K562 (cell line): ENCODE measurements at regions not wholly inside any gene's neighbourhood (a gene's known extent, or its start where the extent isn't known, plus 50 kb on each side); places are given as distances from the start of the nearest gene placed in this dataset.

Experiments used
- ATAC-seq: fragments of 200-7000 bp; cut with Tn5 transposase; 3 replicates; pipeline ENCODE4 v1.9.1; 2020; ENCODE audit warnings: moderate library complexity
- BruUV-seq: library from RNA; stranded (reverse); fragments of 400-500 nt; replicated peaks from 2 replicates; lab custom pipeline; 2021; lab: Mats Ljungman, UMichigan
- CTCF ChIA-PET: fragments of 300-600 bp; formaldehyde crosslinking; extraction: SDS; loops from one replicate; lab custom pipeline; 2021; ENCODE audit warnings: low intra/inter-chr PET ratio; lab: Yijun Ruan, JAX
- POLR2A ChIA-PET: fragments of 300-600, 350-650 bp; sonication (Branson Sonifier 250); formaldehyde crosslinking; extraction: SDS; loops from one replicate; lab custom pipeline; 2021; ENCODE audit warnings: antibody characterized with exemption, inconsistent platforms; lab: Yijun Ruan, JAX
- DNase-seq, 4 experiments: peaks; one replicate each; pipeline versions ENCODE4 v3.0.0 to v3.0.0-alpha.2; 2011 to 2018; ENCODE audit warnings: low spot score in 3 of 4, mixed read lengths in 3 of 4; ENCODE audit errors: extremely low read depth in 1 of 4
- FAIRE-seq: peaks from 2 replicates; lab custom pipeline; 2011; peaks lifted over from hg19 to GRCh38; lab: Jason Lieb, UNC
- H2AFZ ChIP-seq: 2 replicates; pipeline ENCODE4 v1.6.0; 2011; ENCODE audit warnings: low read depth, low read length, control low read depth, inconsistent platforms
- H3K27ac ChIP-seq: fragments of 200-600 bp; 3 replicates; pipeline ENCODE4 v1.8.0; 2011; ENCODE audit warnings: low read depth, mild to moderate bottlenecking, control low read depth, inconsistent platforms, low read length, moderate library complexity, mixed read lengths; ENCODE audit errors: extremely low read depth
- H3K27me3 ChIP-seq, 2 experiments: fragments of 300-600 bp in 1 of 2; 2 replicates in 1 of 2; 3 replicates in 1 of 2; pipeline versions ENCODE4 v1.6.0 to v1.8.0; 2011; ENCODE audit warnings: inconsistent platforms in 2 of 2, low read length in 2 of 2, mild to moderate bottlenecking in 1 of 2, mixed read lengths in 1 of 2, moderate library complexity in 1 of 2; ENCODE audit not compliant: control insufficient read depth in 2 of 2, insufficient read depth in 2 of 2
- H3K36me3 ChIP-seq: fragments of 300-600 bp; 3 replicates; pipeline ENCODE4 v1.8.0; 2011; ENCODE audit warnings: mild to moderate bottlenecking, low read length, inconsistent platforms; ENCODE audit not compliant: control insufficient read depth, insufficient read depth
- H3K4me1 ChIP-seq, 2 experiments: fragments of 200-600 bp in 1 of 2; replicated peaks in 1 of 2; 2 replicates in 1 of 2; 3 replicates in 1 of 2; pipeline versions ENCODE4 v1.5.1 to v1.8.0; 2011; ENCODE audit warnings: inconsistent platforms in 2 of 2, low read length in 2 of 2, mild to moderate bottlenecking in 1 of 2, mixed read lengths in 1 of 2, moderate library complexity in 1 of 2; ENCODE audit not compliant: control insufficient read depth in 2 of 2, insufficient read depth in 2 of 2
- H3K4me2 ChIP-seq: 2 replicates; pipeline ENCODE4 v1.6.1; 2011; ENCODE audit warnings: low read length, control low read depth, inconsistent platforms, mixed read lengths; ENCODE audit not compliant: insufficient read depth
- H3K4me3 ChIP-seq: fragments of 200-600 bp; sonication (generic), shearing (Covaris generic); 2 replicates; pipeline ENCODE4 v1.5.1; 2016; ENCODE audit warnings: control low read depth, inconsistent platforms
- H3K79me2 ChIP-seq: fragments of 200-600 bp; 3 replicates; pipeline ENCODE4 v1.8.0; 2011; ENCODE audit warnings: low read length, inconsistent platforms; ENCODE audit not compliant: control insufficient read depth, insufficient read depth
- H3K9ac ChIP-seq, 2 experiments: 2 replicates each; pipeline versions ENCODE4 v1.6.0 to v1.6.1; 2011; ENCODE audit warnings: low read depth in 2 of 2, low read length in 2 of 2, control low read depth in 1 of 2, inconsistent platforms in 1 of 2, mild to moderate bottlenecking in 1 of 2, mixed read lengths in 1 of 2; ENCODE audit not compliant: insufficient read depth in 1 of 2
- H3K9me1 ChIP-seq: one replicate; pipeline ENCODE4 v1.6.0; 2011; ENCODE audit warnings: inconsistent platforms, mild to moderate bottlenecking, low read length, moderate library complexity; ENCODE audit not compliant: control insufficient read depth, insufficient read depth
- H3K9me3 ChIP-seq: replicated peaks from 2 replicates; pipeline ENCODE4 v1.5.1; 2011; ENCODE audit warnings: low read depth, low read length, inconsistent platforms; ENCODE audit not compliant: control insufficient read depth, insufficient read depth
- H4K20me1 ChIP-seq: replicated peaks from 2 replicates; pipeline ENCODE4 v1.6.1; 2011; ENCODE audit warnings: low read length, inconsistent platforms, mixed read lengths; ENCODE audit not compliant: control insufficient read depth, insufficient read depth
- CHCHD3 ChIP-seq: fragments of 250-450 bp; sonication (Bioruptor Pico); IDR thresholded peaks from 2 replicates; pipeline ENCODE4 v2.1.2; 2022; ENCODE audit warnings: mild to moderate bottlenecking
- EGR1 ChIP-seq: fragments of 450-650 bp; conservative IDR thresholded peaks from 2 replicates; pipeline ENCODE4 v1.6.1; 2017; ENCODE audit warnings: mild to moderate bottlenecking
- HLTF ChIP-seq: fragments of 450-650 bp; IDR thresholded peaks from 2 replicates; pipeline ENCODE4 v1.6.1; 2016
- HOXB6 ChIP-seq: fragments of 250-450 bp; sonication (Bioruptor Pico); IDR thresholded peaks from 2 replicates; pipeline ENCODE4 v1.5.1; 2022; ENCODE audit warnings: mild to moderate bottlenecking, borderline replicate concordance
- KDM5B ChIP-seq: fragments of 200-600 bp; sonication (generic); IDR thresholded peaks from 2 replicates; pipeline ENCODE4 v1.6.1; 2012; ENCODE audit warnings: low read depth, mild to moderate bottlenecking, moderate library complexity, low read length, control low read depth, inconsistent platforms; ENCODE audit not compliant: insufficient replicate concordance
- MECOM ChIP-seq: fragments of 250-450 bp; sonication (Bioruptor Pico); IDR thresholded peaks from 2 replicates; pipeline ENCODE4 v1.8.0; 2022; ENCODE audit warnings: inconsistent platforms
- STAT5A ChIP-seq: IDR thresholded peaks from 2 replicates; pipeline ENCODE4 v1.6.1; 2012; ENCODE audit warnings: low read length, inconsistent platforms, borderline replicate concordance
- ZNF134 ChIP-seq: fragments of 250-450 bp; sonication (Bioruptor Pico); conservative IDR thresholded peaks from 2 replicates; pipeline ENCODE4 v1.4.0; 2020
- ZNF57 ChIP-seq: fragments of 450-650 bp; formaldehyde crosslinking; IDR thresholded peaks from 2 replicates; pipeline ENCODE4 v1.4.0; 2020; ENCODE audit warnings: mild to moderate bottlenecking, moderate library complexity
- ZNF780A ChIP-seq: fragments of 250-450 bp; sonication (Bioruptor Pico); IDR thresholded peaks from 2 replicates; pipeline ENCODE4 v1.5.0; 2021; ENCODE audit warnings: mild to moderate bottlenecking
- WGBS: fragments of 100-300 bp; shearing (Covaris generic); methylation state at CpG from one replicate; pipeline ENCODE4 v1.1.6; 2016; ENCODE audit warnings: low coverage, mixed read lengths; ENCODE audit not compliant: insufficient coverage; ENCODE audit errors: missing lambda C conversion rate; 5-methylcytosine and 5-hydroxymethylcytosine counted together
- in situ Hi-C: fragments of 300-500 bp; cut with MboI; formaldehyde crosslinking; loops from 4 replicates; pipeline ENCODE4 v1.15.0; 2018; ENCODE audit warnings: inconsistent platforms, mixed read lengths
- intact Hi-C: fragments of 100-400 bp; cut with micrococcal nuclease; formaldehyde crosslinking; loops from 2 replicates; pipeline ENCODE4 v1.14.2; 2022
- TF ChIP-seq, protein P1 (sequence below): fragments of 450-650 bp; IDR thresholded peaks from 2 replicates; pipeline ENCODE4 v1.6.1; 2016; ENCODE audit warnings: missing biosample characterization, missing genetic modification characterization
- TF ChIP-seq, protein P2 (sequence below): fragments of 450-650 bp; formaldehyde crosslinking; IDR thresholded peaks from 2 replicates; pipeline ENCODE4 v1.4.0; 2022; ENCODE audit warnings: missing genetic modification characterization
- TF ChIP-seq, protein P3 (sequence below): sonication (generic); formaldehyde crosslinking; IDR thresholded peaks from 2 replicates; pipeline ENCODE4 v1.8.0; 2022; ENCODE audit warnings: mild to moderate bottlenecking, missing genetic modification reagents

DNA sequence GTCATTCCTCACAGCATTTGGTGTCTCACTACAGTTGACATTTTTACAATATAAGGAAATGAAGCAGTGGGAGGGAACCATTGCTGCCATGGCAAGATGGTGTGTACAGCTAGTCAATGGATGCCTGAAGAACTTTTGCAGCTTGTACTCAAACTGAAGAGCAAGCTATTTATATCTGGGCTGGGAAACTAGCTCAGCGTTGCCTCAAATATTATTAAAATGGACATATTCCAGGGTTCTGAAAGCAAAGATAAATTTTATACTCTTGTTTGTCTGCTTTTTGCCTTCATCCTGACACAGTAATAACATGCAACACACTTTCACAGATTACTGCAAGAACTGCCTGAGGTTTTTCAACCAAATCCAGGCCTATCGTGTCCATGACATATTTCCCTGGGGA lies 156.4 kb upstream of the COL21A1 start:
- DNase-seq (no peak), ATAC-seq (no peak), FAIRE-seq (no peak)
- H3K4me1 ChIP-seq: no peaks in the 10 kb centered on the region
- in situ Hi-C loops: no loop called here
- H3K4me3 ChIP-seq: no peak overlapping the region
- no peaks in the 10 kb centered on the region for H3K79me2 ChIP-seq
- no peak overlapping the region for H3K27ac ChIP-seq
- no peak overlapping the region for H3K9ac ChIP-seq
- H3K9me3 ChIP-seq: no peaks in the 10 kb centered on the region
- TF ChIP-seq, protein P1, sequence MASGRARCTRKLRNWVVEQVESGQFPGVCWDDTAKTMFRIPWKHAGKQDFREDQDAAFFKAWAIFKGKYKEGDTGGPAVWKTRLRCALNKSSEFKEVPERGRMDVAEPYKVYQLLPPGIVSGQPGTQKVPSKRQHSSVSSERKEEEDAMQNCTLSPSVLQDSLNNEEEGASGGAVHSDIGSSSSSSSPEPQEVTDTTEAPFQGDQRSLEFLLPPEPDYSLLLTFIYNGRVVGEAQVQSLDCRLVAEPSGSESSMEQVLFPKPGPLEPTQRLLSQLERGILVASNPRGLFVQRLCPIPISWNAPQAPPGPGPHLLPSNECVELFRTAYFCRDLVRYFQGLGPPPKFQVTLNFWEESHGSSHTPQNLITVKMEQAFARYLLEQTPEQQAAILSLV (tag): no peak
- intact Hi-C loops: no loop called here
- no peaks in the 10 kb centered on the region for H3K36me3 ChIP-seq
- H3K27me3 ChIP-seq: no peaks in the 10 kb centered on the region
- CTCF ChIA-PET: no interaction called here
- H2AFZ ChIP-seq: no peak overlapping the region
- BruUV-seq: no TSS peak
- H3K4me2 ChIP-seq: no peak overlapping the region
- no peaks in the 10 kb centered on the region for H4K20me1 ChIP-seq
- no peaks in the 10 kb centered on the region for H3K9me1 ChIP-seq
- POLR2A ChIA-PET: interaction anchor here (0.7 to 0.8 kb wide), 2 partner anchors 31 to 409 kb away, joined by 3 to 4 read pairs; no protein-coding TSS in a partner anchor
- 0% methylated on average over 2 of the region's 2 CpGs for WGBS

DNA sequence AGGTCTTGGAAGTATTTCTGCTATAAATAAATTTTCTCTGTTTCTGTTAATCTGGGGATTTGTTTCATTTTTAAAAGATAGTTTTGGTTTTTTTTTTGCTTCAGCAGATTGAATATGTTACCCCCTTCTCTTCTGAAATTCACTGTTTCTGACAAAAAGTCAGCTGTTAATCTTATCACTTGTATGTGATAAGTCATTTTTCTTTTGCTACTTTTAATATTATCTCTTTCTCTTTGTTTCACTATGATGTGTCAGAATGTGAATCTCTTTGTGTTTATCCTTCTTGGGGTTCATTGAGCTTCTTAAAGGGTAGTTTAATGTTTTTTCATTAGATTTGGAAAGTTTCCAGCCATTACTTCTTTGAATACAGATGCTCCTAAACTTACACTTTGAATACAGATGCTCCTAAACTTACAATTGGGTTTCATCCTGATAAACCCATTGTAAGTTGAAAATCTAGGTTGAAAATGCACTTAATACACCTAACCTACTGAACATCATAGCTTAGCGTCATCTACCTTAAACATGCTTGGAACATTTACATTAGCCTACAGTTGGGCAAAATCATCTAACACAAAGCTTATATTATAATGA lies 154.2 kb upstream of the COL21A1 start:
- BruUV-seq: no TSS peak
- Histone ChIP-seq H3K9me1 (no peaks in the 10 kb centered on the region), H3K4me3 (no peak overlapping the region), H3K9me3 (no peaks in the 10 kb centered on the region), H3K4me1 (no peaks in the 10 kb centered on the region), H3K27me3 (no peaks in the 10 kb centered on the region), H3K36me3 (no peaks in the 10 kb centered on the region), H3K27ac (no peak overlapping the region), H3K4me2 (no peak overlapping the region), H3K9ac (no peak overlapping the region), H2AFZ (no peak overlapping the region), H4K20me1 (no peaks in the 10 kb centered on the region), H3K79me2 (no peaks in the 10 kb centered on the region)
- intact Hi-C loops: no loop called here
- DNase-seq (no peak), ATAC-seq (no peak), FAIRE-seq (no peak)
- CTCF ChIA-PET: no interaction called here
- in situ Hi-C loops: no loop called here
- 0% methylated on average over 1 of the region's 1 CpG for WGBS
- no peak for TF ChIP-seq ZNF57 (CRISPR knock-in tag)
- TF ChIP-seq, protein P2, sequence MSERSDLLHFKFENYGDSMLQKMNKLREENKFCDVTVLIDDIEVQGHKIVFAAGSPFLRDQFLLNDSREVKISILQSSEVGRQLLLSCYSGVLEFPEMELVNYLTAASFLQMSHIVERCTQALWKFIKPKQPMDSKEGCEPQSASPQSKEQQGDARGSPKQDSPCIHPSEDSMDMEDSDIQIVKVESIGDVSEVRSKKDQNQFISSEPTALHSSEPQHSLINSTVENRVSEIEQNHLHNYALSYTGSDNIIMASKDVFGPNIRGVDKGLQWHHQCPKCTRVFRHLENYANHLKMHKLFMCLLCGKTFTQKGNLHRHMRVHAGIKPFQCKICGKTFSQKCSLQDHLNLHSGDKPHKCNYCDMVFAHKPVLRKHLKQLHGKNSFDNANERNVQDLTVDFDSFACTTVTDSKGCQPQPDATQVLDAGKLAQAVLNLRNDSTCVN (CRISPR knock-in tag): no peak
- no peak for TF ChIP-seq HLTF
- no peak for TF ChIP-seq HOXB6
- no peak for TF ChIP-seq MECOM (CRISPR knock-in tag)
- TF ChIP-seq ZNF780A (CRISPR knock-in tag): no peak
- TF ChIP-seq, protein P3, sequence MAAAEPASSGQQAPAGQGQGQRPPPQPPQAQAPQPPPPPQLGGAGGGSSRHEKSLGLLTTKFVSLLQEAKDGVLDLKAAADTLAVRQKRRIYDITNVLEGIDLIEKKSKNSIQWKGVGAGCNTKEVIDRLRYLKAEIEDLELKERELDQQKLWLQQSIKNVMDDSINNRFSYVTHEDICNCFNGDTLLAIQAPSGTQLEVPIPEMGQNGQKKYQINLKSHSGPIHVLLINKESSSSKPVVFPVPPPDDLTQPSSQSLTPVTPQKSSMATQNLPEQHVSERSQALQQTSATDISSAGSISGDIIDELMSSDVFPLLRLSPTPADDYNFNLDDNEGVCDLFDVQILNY: no peak
- no peak for TF ChIP-seq KDM5B
- TF ChIP-seq CHCHD3 (CRISPR knock-in tag): no peak
- no peak for TF ChIP-seq STAT5A
- TF ChIP-seq ZNF134 (CRISPR knock-in tag): no peak
- no peak for TF ChIP-seq EGR1
- POLR2A ChIA-PET: interaction anchor here (0.6 kb wide), 1 partner anchor 35 kb away, joined by 3 read pairs; no protein-coding TSS in a partner anchor
